ENCODE measurements at regions not wholly inside any gene's neighbourhood (a gene's known extent, or its start where the extent isn't known, plus 50 kb on each side); places are given as distances from the start of the nearest gene placed in this dataset.

- H3K9me3 Mint-ChIP-seq = no peaks in the 10 kb centered on the region
- H3K36me3 Mint-ChIP-seq (ENCODE audit: low read depth) = no peaks in the 10 kb centered on the region
- no peak for TF ChIP-seq CTCF (conservative IDR thresholded peaks at IDR 0.05)
- H3K4me1 Mint-ChIP-seq = peaks cover 17% of the 10 kb centered on the region
- DNase-seq (ENCODE audit: low read depth, low spot score) = no peak
- no peaks in the 10 kb centered on the region for H3K27me3 Mint-ChIP-seq (ENCODE audit: low read depth)
- H3K27ac Mint-ChIP-seq (ENCODE audit: unreplicated experiment) = no peak overlapping the region
- no peak overlapping the region for H3K4me3 Mint-ChIP-seq
These were observed 184.8 kb downstream of the GPAM start for GRCh38 chr10:111998728-111999127.

DNA sequence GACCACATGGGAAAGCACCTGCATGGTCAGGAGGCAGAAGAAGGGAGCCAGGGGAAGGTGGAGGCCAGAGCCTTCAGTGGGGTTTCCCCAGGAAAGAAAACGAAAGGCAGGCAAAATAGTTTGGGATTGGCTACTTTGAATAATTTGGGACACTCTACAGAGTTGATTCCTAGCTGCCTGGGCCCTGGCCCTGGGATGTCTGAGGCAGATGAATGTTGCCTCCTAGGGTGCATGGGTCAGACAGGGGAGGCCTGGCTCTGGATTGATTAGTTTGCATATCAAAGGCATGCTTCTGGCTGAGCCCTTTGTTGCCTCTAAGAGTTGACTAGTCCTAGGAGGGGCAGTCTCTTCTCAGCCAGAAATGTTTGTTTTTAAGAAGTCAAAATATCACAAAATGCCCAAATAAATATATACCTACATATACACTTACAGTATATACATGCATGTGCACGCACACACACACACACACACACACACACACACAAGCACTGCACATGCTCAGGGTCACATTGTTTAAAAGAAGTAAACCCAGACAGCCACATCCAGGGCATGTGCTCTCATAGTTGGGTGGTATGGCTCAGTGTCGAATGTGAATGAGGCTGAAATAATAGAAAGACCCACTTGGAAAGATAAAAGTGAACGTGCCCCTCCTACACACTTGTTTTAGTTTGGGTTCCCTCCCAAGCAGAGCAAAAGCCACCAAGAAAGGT, 184.2 kb downstream of the GPAM start:
- Mint-ChIP-seq H3K36me3 (ENCODE audit: low read depth) (no peaks in the 10 kb centered on the region), H3K9me3 (no peaks in the 10 kb centered on the region), H3K4me3 (no peak overlapping the region), H3K27ac (ENCODE audit: unreplicated experiment) (no peak overlapping the region), H3K27me3 (ENCODE audit: low read depth) (no peaks in the 10 kb centered on the region), H3K4me1 (peaks cover 17% of the 10 kb centered on the region)
- no peak for TF ChIP-seq CTCF (conservative IDR thresholded peaks at IDR 0.05)
- no peak for DNase-seq (ENCODE audit: low read depth, low spot score)

- no peaks in the 10 kb centered on the region for H3K36me3 Mint-ChIP-seq (ENCODE audit: low read depth)
- H3K4me1 Mint-ChIP-seq = peaks cover 17% of the 10 kb centered on the region
- no peak overlapping the region for H3K4me3 Mint-ChIP-seq
- DNase-seq (ENCODE audit: low read depth, low spot score) = no peak
- no peaks in the 10 kb centered on the region for H3K27me3 Mint-ChIP-seq (ENCODE audit: low read depth)
- no peak overlapping the region for H3K27ac Mint-ChIP-seq (ENCODE audit: unreplicated experiment)
- no peaks in the 10 kb centered on the region for H3K9me3 Mint-ChIP-seq
- TF ChIP-seq CTCF (conservative IDR thresholded peaks at IDR 0.05) = no peak
These were observed 183.7 kb downstream of the GPAM start for GRCh38 chr10:111999915-112000302.

DNA sequence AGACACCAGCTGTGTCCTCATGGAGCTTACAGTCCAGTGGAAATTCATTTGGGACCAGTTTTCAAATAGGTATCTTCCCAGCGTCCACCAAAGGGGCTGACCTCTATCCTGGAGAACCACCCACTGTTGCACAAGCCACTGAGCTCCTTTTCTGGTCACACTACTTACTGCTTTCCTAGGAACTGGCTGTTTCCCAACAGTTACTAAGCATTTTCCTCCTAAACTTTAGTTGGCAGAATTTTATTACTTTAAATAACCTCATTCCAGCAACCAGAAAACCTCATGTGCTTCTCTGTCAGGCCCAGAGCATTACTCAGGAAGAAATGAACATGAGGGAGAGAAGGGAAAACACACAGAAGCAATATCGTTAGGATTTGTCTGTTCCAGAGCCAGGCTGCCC, 183.1 kb downstream of the GPAM start:
- H3K27me3 Mint-ChIP-seq (ENCODE audit: low read depth) = no peaks in the 10 kb centered on the region
- peak overlapping the region; percentile 19 for H3K27ac Mint-ChIP-seq (ENCODE audit: unreplicated experiment)
- H3K4me3 Mint-ChIP-seq = no peak overlapping the region
- H3K9me3 Mint-ChIP-seq = no peaks in the 10 kb centered on the region
- no peak for TF ChIP-seq CTCF (conservative IDR thresholded peaks at IDR 0.05)
- no peak for DNase-seq (ENCODE audit: low read depth, low spot score)
- no peaks in the 10 kb centered on the region for H3K36me3 Mint-ChIP-seq (ENCODE audit: low read depth)
- H3K4me1 Mint-ChIP-seq = peaks cover 17% of the 10 kb centered on the region

DNA sequence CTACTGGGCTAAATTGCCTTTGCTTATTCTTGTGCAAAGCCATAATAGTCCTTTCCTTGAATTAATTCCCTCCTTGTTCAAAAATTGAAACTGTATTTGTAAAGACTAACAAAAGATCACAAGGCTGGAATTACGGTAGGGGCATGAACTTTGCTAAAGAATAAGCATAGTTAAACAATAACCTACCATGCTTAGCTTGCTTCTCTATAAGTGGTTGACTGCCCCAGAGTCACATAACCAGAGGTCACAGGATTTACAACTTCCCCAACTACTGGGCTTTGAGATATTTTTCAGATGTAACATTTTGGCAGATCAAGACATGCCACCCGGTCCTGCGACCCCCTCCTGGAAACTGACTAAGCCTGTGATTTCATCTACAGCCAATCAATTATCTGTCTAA, 181.4 kb downstream of the GPAM start:
- TF ChIP-seq CTCF (conservative IDR thresholded peaks at IDR 0.05) = no peak
- Mint-ChIP-seq H3K9me3 (no peaks in the 10 kb centered on the region), H3K4me1 (peaks cover 17% of the 10 kb centered on the region), H3K36me3 (ENCODE audit: low read depth) (no peaks in the 10 kb centered on the region), H3K27ac (ENCODE audit: unreplicated experiment) (no peak overlapping the region), H3K4me3 (no peak overlapping the region), H3K27me3 (ENCODE audit: low read depth) (no peaks in the 10 kb centered on the region)
- DNase-seq (ENCODE audit: low read depth, low spot score) = no peak

Data from neural crest cell (in vitro differentiated cells).